ENCODE measurements at regions not wholly inside any gene's neighbourhood (a gene's known extent, or its start where the extent isn't known, plus 50 kb on each side); places are given as distances from the start of the nearest gene placed in this dataset.

DNA sequence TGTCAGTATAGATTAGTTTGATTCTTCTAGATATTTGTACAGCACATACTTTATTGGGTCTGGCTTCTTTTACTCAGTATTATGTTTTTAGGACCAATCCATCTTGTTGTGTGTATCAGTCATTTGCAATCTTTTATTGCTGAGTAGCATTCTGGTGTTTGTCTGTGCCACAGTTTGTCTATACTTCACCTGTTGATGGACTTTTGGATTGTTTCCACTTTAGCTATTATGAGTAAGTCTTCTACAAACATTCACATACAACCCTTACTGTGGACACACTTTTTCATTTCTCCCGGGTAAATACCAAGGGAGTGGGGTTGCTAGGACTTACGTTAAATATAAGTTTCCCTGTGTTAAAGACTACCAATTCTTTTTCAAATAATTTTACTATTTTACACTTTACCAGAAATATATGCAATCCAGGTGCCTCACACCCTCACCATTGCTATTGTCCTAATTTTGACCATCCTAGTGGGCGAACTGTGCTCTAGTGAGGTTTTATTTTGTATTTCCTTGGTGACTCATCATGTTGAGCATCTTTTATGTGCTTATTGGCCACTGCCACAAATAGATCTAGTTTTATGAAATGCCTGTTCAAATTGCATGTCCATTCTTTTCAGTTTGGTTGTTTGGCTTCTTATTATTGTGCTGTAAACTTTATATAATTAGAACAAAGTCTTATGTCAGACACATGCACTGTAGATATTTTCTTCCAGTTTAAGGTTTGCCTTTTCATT is 304.7 kb upstream of the TMTC1 start:
- no peak overlapping the region for H2AFZ ChIP-seq
- H3K27ac ChIP-seq, result no peak overlapping the region
- no peak for TF ChIP-seq EZH2phosphoT487 (IDR thresholded peaks at IDR 0.05; ENCODE audit: insufficient read depth, low read depth)
- no peak for TF ChIP-seq EZH2 (IDR thresholded peaks at IDR 0.05; ENCODE audit: insufficient read depth, poor library complexity, severe bottlenecking)
- H3K4me2 ChIP-seq (ENCODE audit: unreplicated experiment), result no peak overlapping the region
- WGBS, 2 experiments (ENCODE audit: low coverage in 1 of 2, low lambda C conversion rate in 2 of 2, missing lambda C conversion rate in 2 of 2), result 75 to 76% methylated on average over 3 of the region's 3 CpGs
- H3K27me3 ChIP-seq (replicated peaks; ENCODE audit: insufficient read depth), result no peaks in the 10 kb centered on the region
- no peaks in the 10 kb centered on the region for H3K9me2 ChIP-seq (ENCODE audit: insufficient read depth)
- H3K9ac ChIP-seq, result no peak overlapping the region
- in situ Hi-C loops (cut with MboI), result no loop called here
- H3K4me1 ChIP-seq (ENCODE audit: insufficient read depth), result no peaks in the 10 kb centered on the region
- H3K4me3 ChIP-seq, result no peak overlapping the region
- no peaks in the 10 kb centered on the region for H3K79me2 ChIP-seq (ENCODE audit: insufficient read depth)
- H3F3A ChIP-seq (ENCODE audit: insufficient read depth), result no peaks in the 10 kb centered on the region
- no peaks in the 10 kb centered on the region for H3K36me3 ChIP-seq (ENCODE audit: low read depth)
- no peaks in the 10 kb centered on the region for H4K20me1 ChIP-seq (ENCODE audit: insufficient read depth)
- DNase-seq, result no peak
- no peaks in the 10 kb centered on the region for H3K9me3 ChIP-seq (ENCODE audit: low read depth)

DNA sequence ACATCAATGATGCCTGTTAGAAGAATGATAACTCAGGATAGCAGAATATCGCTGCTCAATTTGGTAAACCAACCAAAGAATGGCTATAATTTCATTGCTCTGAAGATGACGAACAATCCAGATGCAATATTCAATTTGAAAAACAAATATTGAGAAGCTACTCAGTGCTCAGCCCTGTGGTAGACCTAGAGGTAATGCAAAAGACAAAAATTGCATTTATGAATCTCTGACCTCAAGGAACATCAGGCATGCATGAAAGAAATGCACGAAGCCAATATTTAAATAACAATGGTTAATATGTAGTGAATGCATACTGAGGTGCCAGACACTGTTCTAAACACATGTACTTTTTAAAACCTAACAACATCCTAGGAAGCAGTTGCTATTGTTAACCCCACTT is 298.6 kb upstream of the TMTC1 start:
- no peak overlapping the region for H3K4me3 ChIP-seq
- H3K27ac ChIP-seq, result no peak overlapping the region
- no peak overlapping the region for H2AFZ ChIP-seq
- no peaks in the 10 kb centered on the region for H3K79me2 ChIP-seq (ENCODE audit: insufficient read depth)
- H4K20me1 ChIP-seq (ENCODE audit: insufficient read depth), result no peaks in the 10 kb centered on the region
- H3K4me2 ChIP-seq (ENCODE audit: unreplicated experiment), result no peak overlapping the region
- no peaks in the 10 kb centered on the region for H3F3A ChIP-seq (ENCODE audit: insufficient read depth)
- no peak for DNase-seq
- 42 to 63% methylated on average over 3 of the region's 3 CpGs for WGBS, 2 experiments (ENCODE audit: low coverage in 1 of 2, low lambda C conversion rate in 2 of 2, missing lambda C conversion rate in 2 of 2)
- no peaks in the 10 kb centered on the region for H3K9me3 ChIP-seq (ENCODE audit: low read depth)
- H3K9ac ChIP-seq, result no peak overlapping the region
- TF ChIP-seq EZH2phosphoT487 (IDR thresholded peaks at IDR 0.05; ENCODE audit: insufficient read depth, low read depth) (no peak), EZH2 (IDR thresholded peaks at IDR 0.05; ENCODE audit: insufficient read depth, poor library complexity, severe bottlenecking) (no peak)
- no peaks in the 10 kb centered on the region for H3K9me2 ChIP-seq (ENCODE audit: insufficient read depth)
- H3K4me1 ChIP-seq (ENCODE audit: insufficient read depth), result no peaks in the 10 kb centered on the region
- no peaks in the 10 kb centered on the region; the same call in 1 of the 2 replicates for H3K27me3 ChIP-seq (replicated peaks; ENCODE audit: insufficient read depth)
- in situ Hi-C loops (cut with MboI), result no loop called here
- H3K36me3 ChIP-seq (ENCODE audit: low read depth), result no peaks in the 10 kb centered on the region

DNA sequence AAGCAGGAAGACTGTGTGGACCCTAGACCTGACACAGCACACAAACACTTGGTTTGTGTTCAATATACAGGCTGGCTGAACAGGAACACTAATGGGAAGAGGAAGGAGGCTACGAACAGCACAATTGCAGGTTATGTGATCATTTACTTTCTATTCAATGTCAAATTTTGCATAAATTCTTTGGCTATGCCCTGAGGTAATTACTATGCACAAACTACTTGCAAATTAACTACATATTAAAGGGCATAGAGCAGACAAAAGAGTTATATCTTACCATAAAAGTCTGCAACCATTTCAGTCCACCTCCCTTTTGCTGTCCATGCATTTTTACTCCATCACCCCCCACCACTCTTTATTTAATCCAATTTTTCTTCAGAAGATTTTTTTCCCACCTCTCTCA is 291.2 kb upstream of the TMTC1 start:
- no peak overlapping the region for H3K27ac ChIP-seq
- no peak for DNase-seq
- no peak overlapping the region for H3K4me2 ChIP-seq (ENCODE audit: unreplicated experiment)
- H3K36me3 ChIP-seq (ENCODE audit: low read depth), result no peaks in the 10 kb centered on the region
- 63 to 70% methylated on average over 1 of the region's 1 CpG for WGBS, 2 experiments (ENCODE audit: low coverage in 1 of 2, low lambda C conversion rate in 2 of 2, missing lambda C conversion rate in 2 of 2)
- no peaks in the 10 kb centered on the region for H3K79me2 ChIP-seq (ENCODE audit: insufficient read depth)
- no peak overlapping the region for H3K4me3 ChIP-seq
- no peaks in the 10 kb centered on the region for H4K20me1 ChIP-seq (ENCODE audit: insufficient read depth)
- no peak overlapping the region for H2AFZ ChIP-seq
- H3K9me3 ChIP-seq (ENCODE audit: low read depth), result no peaks in the 10 kb centered on the region
- H3K4me1 ChIP-seq (ENCODE audit: insufficient read depth), result no peaks in the 10 kb centered on the region
- TF ChIP-seq EZH2 (IDR thresholded peaks at IDR 0.05; ENCODE audit: insufficient read depth, poor library complexity, severe bottlenecking), result no peak
- no peak for TF ChIP-seq EZH2phosphoT487 (IDR thresholded peaks at IDR 0.05; ENCODE audit: insufficient read depth, low read depth)
- H3F3A ChIP-seq (ENCODE audit: insufficient read depth), result no peaks in the 10 kb centered on the region
- in situ Hi-C loops (cut with MboI), result no loop called here
- H3K9ac ChIP-seq, result no peak overlapping the region
- no peaks in the 10 kb centered on the region for H3K9me2 ChIP-seq (ENCODE audit: insufficient read depth)
- peaks cover 3% of the 10 kb centered on the region; the same call in 1 of the 2 replicates for H3K27me3 ChIP-seq (replicated peaks; ENCODE audit: insufficient read depth)

DNA sequence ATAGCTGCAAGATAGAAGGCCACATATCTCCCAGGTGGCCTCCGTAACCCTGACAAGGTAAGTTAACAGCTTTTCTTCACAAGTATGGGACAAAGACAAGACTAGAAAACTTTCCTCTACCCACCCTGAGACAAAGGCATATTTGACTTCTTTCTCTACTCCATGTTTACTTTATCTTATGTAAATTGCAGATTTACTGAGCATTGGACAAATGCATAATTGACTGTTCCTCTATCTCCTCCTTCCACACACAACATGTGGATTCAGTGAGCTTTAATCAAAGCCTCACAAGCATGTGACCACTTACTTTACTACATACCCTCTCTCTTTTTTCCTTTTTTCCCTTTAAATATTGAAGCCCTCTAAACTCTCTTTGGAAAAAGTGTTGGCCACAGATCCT is 289.1 kb upstream of the TMTC1 start:
- Histone ChIP-seq H2AFZ (no peak overlapping the region), H3K4me3 (no peak overlapping the region), H3K36me3 (ENCODE audit: low read depth) (no peaks in the 10 kb centered on the region), H3K27me3 (replicated peaks; ENCODE audit: insufficient read depth) (peaks cover 3% of the 10 kb centered on the region; the same call in 1 of the 2 replicates), H3K9me2 (ENCODE audit: insufficient read depth) (no peaks in the 10 kb centered on the region), H3K27ac (no peak overlapping the region), H3K4me1 (ENCODE audit: insufficient read depth) (no peaks in the 10 kb centered on the region), H3F3A (ENCODE audit: insufficient read depth) (no peaks in the 10 kb centered on the region), H3K4me2 (ENCODE audit: unreplicated experiment) (no peak overlapping the region), H3K9ac (no peak overlapping the region), H3K79me2 (ENCODE audit: insufficient read depth) (no peaks in the 10 kb centered on the region), H4K20me1 (ENCODE audit: insufficient read depth) (no peaks in the 10 kb centered on the region), H3K9me3 (ENCODE audit: low read depth) (no peaks in the 10 kb centered on the region)
- no peak for DNase-seq
- TF ChIP-seq EZH2phosphoT487 (IDR thresholded peaks at IDR 0.05; ENCODE audit: insufficient read depth, low read depth) (no peak), EZH2 (IDR thresholded peaks at IDR 0.05; ENCODE audit: insufficient read depth, poor library complexity, severe bottlenecking) (no peak)
- 75 to 82% methylated on average over 1 of the region's 1 CpG for WGBS, 2 experiments (ENCODE audit: low coverage in 1 of 2, low lambda C conversion rate in 2 of 2, missing lambda C conversion rate in 2 of 2)
- in situ Hi-C loops (cut with MboI), result no loop called here
